ENCODE measurements at regions not wholly inside any gene's neighbourhood (a gene's known extent, or its start where the extent isn't known, plus 50 kb on each side); places are given as distances from the start of the nearest gene placed in this dataset.

GRCh38 chr21:32094804-32095203 is 184.0 kb downstream of the MIS18A start:
- intact Hi-C loops (cut with micrococcal nuclease; ENCODE audit: unreplicated experiment) = no loop called here
- CTCF ChIA-PET (ENCODE audit: low intra/inter-chr PET ratio, low total read pairs) = no interaction called here
- POLR2A ChIA-PET = no interaction called here
- 29% methylated on average over 2 of the region's 2 CpGs for WGBS (ENCODE audit: low lambda C conversion rate)
- no peak for FAIRE-seq
- no TSS peak for BruUV-seq (replicated peaks)
- no peaks in the 10 kb centered on the region for H3K9me3 ChIP-seq (ENCODE audit: low read length)
- H3K79me2 ChIP-seq (ENCODE audit: insufficient read depth, low read length) = no peaks in the 10 kb centered on the region
- H3K36me3 ChIP-seq (replicated peaks in 1 of 2; ENCODE audit: control insufficient read depth in 1 of 2, insufficient read depth in 2 of 2, low read length in 2 of 2) = no peaks in the 10 kb centered on the region
- ATAC-seq = no peak
- in situ Hi-C loops (cut with HindIII; ENCODE audit: extremely low pct_ligation_motif_present, low pct_unique_long_range_greater_than_20kb) = no loop called here
- H3K4me3 ChIP-seq (replicated peaks in 1 of 3; ENCODE audit: insufficient read depth in 1 of 3, low read depth in 2 of 3, low read length in 3 of 3) = no peak overlapping the region
- peaks cover 5% of the 10 kb centered on the region; the same call in 1 of the 2 replicates for H3K4me1 ChIP-seq (ENCODE audit: insufficient read depth, low read length)
- H3K27ac ChIP-seq (ENCODE audit: extremely low read length, insufficient read depth, low read length) = no peak overlapping the region
- DNase-seq (ENCODE audit: low spot score) = no peak
- no peak overlapping the region for H2AFZ ChIP-seq (ENCODE audit: low read length)
- no peaks in the 10 kb centered on the region for H3K27me3 ChIP-seq (ENCODE audit: control insufficient read depth in 1 of 2, insufficient read depth in 2 of 2, low read length in 2 of 2)
- TF ChIP-seq GABPA (IDR thresholded peaks at IDR 0.05; ENCODE audit: low read depth, low read length) = no peak
- 0 out of 2 replicates have a peak, but pooled peaks have one; percentile 10 for TF ChIP-seq GABPA (CRISPR knock-in tag; IDR thresholded peaks at IDR 0.05; ENCODE audit: low read depth)
- no peak for TF ChIP-seq ZNF547 (CRISPR knock-in tag; IDR thresholded peaks at IDR 0.05)
- peak; percentile 44; the same call in 1 of the 2 replicates for TF ChIP-seq NFYC (CRISPR knock-in tag; IDR thresholded peaks at IDR 0.05)
- peak; percentile 78 for TF ChIP-seq ZNF143 (CRISPR knock-in tag; IDR thresholded peaks at IDR 0.05)
- no peak for TF ChIP-seq DMTF1 (CRISPR knock-in tag; IDR thresholded peaks at IDR 0.05)
- peak; percentile 62 for TF ChIP-seq NFYB (CRISPR knock-in tag; IDR thresholded peaks at IDR 0.05)
- peak; percentile 89 for TF ChIP-seq THAP11 (CRISPR knock-in tag; IDR thresholded peaks at IDR 0.05)
- H3K9ac ChIP-seq (ENCODE audit: insufficient read depth, low read depth, low read length) = no peak overlapping the region
- no peaks in the 10 kb centered on the region for H4K20me1 ChIP-seq (ENCODE audit: insufficient read depth, low read length)
- no peak overlapping the region for H3K4me2 ChIP-seq (ENCODE audit: low read depth, low read length)
